GM19467 (cell line): ENCODE measurements at regions not wholly inside any gene's neighbourhood (a gene's known extent, or its start where the extent isn't known, plus 50 kb on each side); places are given as distances from the start of the nearest gene placed in this dataset.
"Not testable (repeated sequence)": the region's sequence is repeated elsewhere in the genome, so short reads cannot be mapped to it uniquely, and the experiment has no call there.

Source experiments
- ATAC-seq: cut with Tn5 transposase; IDR thresholded peaks from one replicate; pipeline ENCODE4 v1.9.1; 2021; ENCODE audit warnings: mild to moderate bottlenecking, moderate library complexity; ENCODE audit not compliant: unreplicated experiment

GRCh38 chr3:22659651-22660475 lies 543.3 kb upstream of the UBE2E2 start:
- ATAC-seq = no peak

DNA sequence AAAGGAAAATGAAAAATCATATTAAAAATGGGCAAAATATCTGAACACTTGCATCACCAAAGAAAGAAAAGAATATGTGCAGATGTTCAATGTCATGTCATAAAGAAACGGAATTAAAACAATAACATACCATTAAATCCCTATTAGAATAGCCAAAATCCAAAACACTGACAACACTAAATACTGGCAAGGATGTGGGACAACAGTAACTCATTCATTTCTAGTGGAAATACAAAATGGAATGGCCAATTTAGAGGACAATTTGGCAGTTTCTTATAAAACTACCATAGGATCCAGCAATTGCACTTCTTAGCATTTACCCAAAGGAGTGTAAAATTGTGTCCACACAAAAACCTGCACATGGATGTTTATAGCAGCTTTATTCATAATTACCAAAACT lies 542.5 kb upstream of the UBE2E2 start:
- no peak for ATAC-seq

DNA sequence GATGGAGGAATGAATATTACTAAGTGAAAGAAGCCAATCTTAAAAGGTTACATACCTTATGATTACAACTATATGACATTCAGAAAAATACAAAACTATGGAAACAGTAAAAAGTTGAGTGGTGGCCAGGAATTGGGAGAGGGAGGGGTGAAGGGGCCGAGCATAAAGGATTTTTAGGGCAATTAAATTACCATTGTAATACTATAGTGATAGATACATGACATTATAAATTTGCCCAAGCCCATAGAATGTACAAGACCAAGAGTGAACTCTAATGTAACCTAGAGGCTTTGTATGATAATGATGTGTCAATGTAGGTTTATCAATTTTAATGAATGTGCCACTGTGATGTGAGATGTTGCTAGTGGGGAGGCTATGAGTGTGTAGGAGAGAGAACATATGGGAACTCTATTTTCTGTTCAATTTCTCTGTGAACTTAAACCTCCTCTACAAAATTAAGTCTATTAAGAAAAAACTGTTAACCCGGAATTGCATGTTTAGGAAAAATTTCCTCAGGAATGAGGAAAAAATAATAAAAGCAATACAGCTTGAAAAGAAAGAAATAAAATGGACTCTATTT lies 541.9 kb upstream of the UBE2E2 start:
- no peak for ATAC-seq

- ATAC-seq = no peak
Measured at GRCh38 chr3:22665528-22665927, 537.6 kb upstream of the UBE2E2 start.

DNA sequence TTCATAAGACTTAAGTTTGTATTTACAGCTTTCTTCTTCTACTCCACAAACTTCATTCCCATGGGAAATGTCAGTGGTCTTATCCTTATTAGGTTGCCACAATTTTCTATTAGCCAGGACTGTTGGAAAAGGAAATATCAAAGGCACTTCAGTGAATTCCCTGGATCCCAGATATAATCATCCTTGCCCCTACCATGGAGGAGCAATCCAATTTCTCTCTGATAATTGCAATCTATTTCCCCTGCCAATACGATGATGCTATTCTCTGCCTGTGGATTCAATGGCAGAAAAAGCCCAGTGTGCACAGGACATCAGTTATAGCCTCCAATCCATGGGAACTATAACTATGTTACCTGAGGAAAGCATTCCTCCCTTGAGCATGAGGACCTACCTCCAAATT lies 536.4 kb upstream of the UBE2E2 start:
- ATAC-seq = no peak

- no peak for ATAC-seq
Measured at GRCh38 chr3:22671848-22672247, 531.3 kb upstream of the UBE2E2 start.

GRCh38 chr3:22684739-22685138 lies 518.4 kb upstream of the UBE2E2 start:
- no peak for ATAC-seq

DNA sequence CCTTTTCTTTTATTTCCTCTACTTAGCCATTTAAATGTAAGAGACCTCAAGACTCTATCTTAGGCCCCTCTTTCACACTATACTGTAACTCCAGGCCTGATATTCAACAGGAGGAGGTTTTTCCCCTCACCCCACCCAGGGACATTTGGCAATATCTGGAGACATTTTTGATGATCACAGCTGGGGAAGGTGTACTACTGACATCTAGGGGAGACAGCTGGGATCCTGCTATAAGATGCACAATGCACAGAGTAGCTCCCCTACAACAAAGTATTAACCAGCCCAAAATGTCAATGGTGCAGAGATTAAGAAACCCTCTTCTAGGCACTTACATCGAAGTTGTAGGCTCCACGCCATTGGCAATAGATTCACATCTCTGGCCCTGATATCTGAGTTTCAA lies 517.5 kb upstream of the UBE2E2 start:
- ATAC-seq = no peak

GRCh38 chr3:22691407-22691806 lies 511.7 kb upstream of the UBE2E2 start:
- ATAC-seq = no peak

- ATAC-seq = no peak
Measured at GRCh38 chr3:22691856-22692628, 511.1 kb upstream of the UBE2E2 start.

DNA sequence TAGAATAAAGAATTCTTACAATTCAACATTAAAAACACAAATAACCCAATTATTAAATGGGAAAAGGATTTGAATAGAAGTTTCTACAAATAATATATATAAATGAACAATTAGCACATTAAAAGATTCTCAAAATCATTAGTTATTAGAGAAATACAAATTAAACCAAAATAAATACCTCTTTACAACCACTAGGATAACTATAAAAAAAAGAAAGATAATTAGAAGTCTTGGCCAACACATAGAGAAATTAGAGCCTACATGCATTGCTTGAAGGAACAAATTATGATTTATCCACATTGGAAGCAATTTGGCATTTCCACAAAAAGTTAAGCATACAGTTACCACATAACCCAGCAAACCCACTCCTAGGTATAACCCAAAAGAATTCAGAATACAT lies 502.3 kb upstream of the UBE2E2 start:
- no peak for ATAC-seq

- no peak for ATAC-seq
Measured at GRCh38 chr3:22704166-22704565, 499.0 kb upstream of the UBE2E2 start.

DNA sequence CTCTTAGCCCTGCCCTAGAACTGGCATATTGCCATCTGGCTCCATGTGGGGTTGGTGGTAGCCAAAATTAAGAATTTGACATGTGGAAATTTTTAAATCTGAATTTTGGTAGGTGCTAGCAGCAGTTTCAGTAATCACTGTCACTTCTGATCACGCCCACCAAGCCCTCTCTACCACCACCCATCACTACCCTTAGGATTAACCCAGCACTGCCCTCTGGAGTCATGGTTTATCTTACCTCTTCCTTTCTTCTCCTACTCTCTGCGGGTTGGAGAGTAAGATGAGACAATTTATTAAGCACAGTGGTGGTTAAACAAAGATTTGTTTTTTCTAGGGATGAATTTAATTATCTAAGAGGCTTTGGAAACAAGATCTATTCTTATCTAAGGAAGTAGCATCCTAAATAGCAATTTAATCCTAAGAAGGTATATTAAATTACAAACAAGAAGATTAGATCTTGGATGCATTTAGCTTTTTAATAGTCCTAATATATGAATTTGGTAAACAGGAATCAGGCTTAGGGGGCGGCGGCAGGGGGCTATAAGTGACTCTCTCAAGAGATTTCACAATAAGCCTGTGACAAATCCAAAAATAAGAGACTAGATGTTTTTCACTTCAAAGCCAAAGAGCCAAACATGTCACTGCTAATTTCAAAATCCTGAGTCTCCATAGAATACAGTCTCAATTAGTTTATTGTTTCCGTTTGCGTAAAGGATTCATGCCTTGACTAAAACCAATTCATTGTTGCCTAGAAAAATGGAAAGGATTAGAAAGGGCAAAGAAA lies 498.4 kb upstream of the UBE2E2 start:
- ATAC-seq = no peak

GRCh38 chr3:22706922-22707321 lies 496.2 kb upstream of the UBE2E2 start:
- not testable (repeated sequence) for ATAC-seq

GRCh38 chr3:22713936-22714335 lies 489.2 kb upstream of the UBE2E2 start:
- no peak for ATAC-seq

DNA sequence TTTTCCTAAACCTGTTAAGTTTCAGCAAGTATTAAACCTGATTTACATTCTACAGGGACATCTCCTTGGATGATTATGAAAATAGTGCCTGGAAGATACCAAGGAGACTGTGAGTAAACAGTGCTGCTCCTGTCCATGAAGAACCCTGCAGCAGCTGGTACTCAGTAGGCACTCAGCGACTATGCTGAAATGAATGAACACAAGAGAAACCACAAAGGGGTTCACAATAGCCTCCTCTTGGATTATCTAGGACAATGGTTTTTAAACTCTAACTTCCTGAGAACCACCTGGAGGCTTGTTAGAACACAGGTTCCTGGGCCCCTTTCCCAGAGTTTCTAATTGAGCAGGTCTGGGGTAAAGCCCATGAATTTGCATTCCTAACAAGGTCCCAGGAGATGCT lies 488.4 kb upstream of the UBE2E2 start:
- ATAC-seq = no peak

DNA sequence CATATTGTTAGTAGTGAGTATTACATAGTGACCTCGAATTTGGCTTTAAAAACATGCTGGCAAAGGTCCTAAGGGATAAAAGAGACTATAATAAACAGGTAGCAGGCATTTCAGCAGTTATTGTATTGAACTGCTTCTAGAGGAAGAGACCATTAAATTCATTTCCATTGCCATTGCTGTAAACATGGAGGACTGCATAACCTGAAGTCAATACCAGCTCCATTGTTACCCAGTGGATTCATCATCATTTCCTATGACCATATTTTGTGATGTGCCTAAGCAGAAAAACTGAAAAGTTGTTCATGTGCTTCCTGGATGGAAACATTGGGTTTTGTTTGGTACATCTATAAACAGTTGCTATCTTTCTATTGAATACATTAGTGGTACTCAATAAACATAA lies 482.5 kb upstream of the UBE2E2 start:
- no peak for ATAC-seq

DNA sequence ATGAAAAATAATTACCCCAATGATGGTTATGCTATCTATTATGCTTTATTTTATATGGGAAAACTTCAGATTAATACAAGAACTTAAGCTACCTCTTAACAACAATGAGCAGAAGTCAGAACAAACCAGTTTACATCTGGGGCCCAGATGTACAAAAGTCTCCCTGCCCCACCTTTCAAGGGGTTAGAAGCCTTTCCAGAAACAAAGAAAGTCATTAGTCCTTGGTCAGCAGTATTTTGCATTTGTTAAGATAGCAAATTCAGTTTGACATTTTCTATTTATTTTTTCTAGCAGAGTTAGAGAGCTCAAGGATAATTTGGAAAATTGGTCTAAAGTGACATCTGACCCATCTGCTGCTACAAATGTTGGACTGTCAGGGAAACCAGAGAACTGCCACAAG lies 478.7 kb upstream of the UBE2E2 start:
- no peak for ATAC-seq

GRCh38 chr3:22728406-22728805 lies 474.7 kb upstream of the UBE2E2 start:
- ATAC-seq = no peak

DNA sequence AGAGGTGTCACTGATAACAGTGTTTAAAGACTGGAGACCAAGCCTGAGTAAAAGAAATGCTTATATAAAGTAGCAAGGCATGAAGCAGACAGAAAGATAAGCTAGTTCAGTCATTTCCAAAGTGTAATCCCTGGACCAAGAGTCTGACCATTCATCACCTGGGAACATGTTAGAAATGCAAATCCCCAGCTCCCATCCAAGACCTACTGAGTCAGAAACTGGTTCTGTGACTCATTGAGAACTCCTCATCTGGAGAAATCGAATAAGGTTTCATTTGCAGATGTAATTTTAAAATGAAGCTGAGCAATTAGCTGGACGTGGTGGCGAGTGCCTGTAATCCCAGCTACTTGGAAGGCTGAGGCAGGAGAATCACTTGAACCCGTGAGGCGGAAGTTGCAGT lies 473.9 kb upstream of the UBE2E2 start:
- no peak for ATAC-seq

DNA sequence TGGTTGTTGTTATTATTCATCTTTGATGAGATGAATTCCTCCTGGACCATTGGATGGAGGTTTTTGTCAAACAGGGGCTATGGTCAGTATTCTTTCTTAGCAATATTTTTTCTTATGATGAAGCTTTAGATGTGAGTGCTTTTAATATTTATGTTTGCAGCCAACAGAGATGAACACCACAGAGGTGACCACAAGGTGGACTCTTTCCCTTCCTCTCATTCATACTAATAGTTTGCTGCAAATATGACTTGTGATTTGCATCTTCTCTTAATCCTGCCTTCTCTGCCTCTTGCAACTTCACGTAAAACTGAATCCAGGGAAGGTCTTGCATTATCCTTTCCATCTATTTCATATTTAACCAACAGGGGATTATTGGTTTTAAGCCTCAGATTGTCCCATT lies 473.1 kb upstream of the UBE2E2 start:
- no peak for ATAC-seq
